Psoas muscle (tissue), 7 donors: ENCODE measurements at regions not wholly inside any gene's neighbourhood (a gene's known extent, or its start where the extent isn't known, plus 50 kb on each side); places are given as distances from the start of the nearest gene placed in this dataset.

ENCODE experiments used
- ATAC-seq, 4 donors: fragments of 200-7000 bp; cut with Tn5 transposase; one replicate each; pipeline ENCODE4 v1.9.1; 2020; ENCODE audit warnings: moderate library complexity in 3 of 4, mild to moderate bottlenecking in 2 of 4
- DNase-seq, 2 donors: peaks; one replicate each; pipeline ENCODE4 v3.0.0-alpha.2; 2020
- H3K27ac ChIP-seq: fragments of 200-600 bp; one replicate; pipeline ENCODE4 v1.8.0; 2022
- H3K27me3 ChIP-seq, 3 donors: fragments of 200-600 bp in 1 of 3; one replicate each; pipeline versions ENCODE4 v1.6.1 to v1.8.0; 2013 to 2022; ENCODE audit warnings: low read length in 2 of 3, mild to moderate bottlenecking in 2 of 3, moderate library complexity in 1 of 3; ENCODE audit not compliant: insufficient read depth in 3 of 3
- H3K36me3 ChIP-seq, 2 donors: fragments of 200-600 bp in 1 of 2; one replicate each; pipeline versions ENCODE4 v1.6.1 to v1.8.0; 2013 to 2022; ENCODE audit warnings: low read depth in 1 of 2, mild to moderate bottlenecking in 1 of 2, moderate library complexity in 1 of 2; ENCODE audit not compliant: insufficient read depth in 1 of 2
- H3K4me1 ChIP-seq: fragments of 200-600 bp; one replicate; pipeline ENCODE4 v1.8.0; 2022
- H3K4me3 ChIP-seq: fragments of 200-600 bp; one replicate; pipeline ENCODE4 v1.8.0; 2022; ENCODE audit warnings: mild to moderate bottlenecking
- H3K9me3 ChIP-seq: fragments of 200-600 bp; one replicate; pipeline ENCODE4 v1.8.0; 2022
- WGBS, 3 donors: extraction: QIAGEN DNeasy Blood & Tissue Kit; methylation state at CpG; one replicate each; pipeline versions ENCODE4 v1.1.6 to v1.1.7; 2013; 5-methylcytosine and 5-hydroxymethylcytosine counted together
- intact Hi-C, 2 donors: fragments of 100-400 bp; cut with DNase I; formaldehyde crosslinking; loops; one replicate each; pipeline versions ENCODE4 v1.11.0 to v1.14.2; 2022
- TF ChIP-seq, protein P1 (sequence below): fragments of 200-600 bp; IDR thresholded peaks from one replicate; pipeline ENCODE4 v1.8.0; 2022; ENCODE audit warnings: antibody characterized with exemption
- donor health status: healthy with polysubstance abuse.
- donor health status: DM: no; HTN: no; CAD: no; lungs with moderate emphysema.
- donor health status: Bipolar disorder and iron deficiency.
- donor health status: healthy.
- donor health status: DM: yes; HTN: yes; CAD: no.
- donor health status: DM: no; HTN: no; CAD: no.
- donor health status: DM: yes; HTN: yes; CAD: no.

DNA sequence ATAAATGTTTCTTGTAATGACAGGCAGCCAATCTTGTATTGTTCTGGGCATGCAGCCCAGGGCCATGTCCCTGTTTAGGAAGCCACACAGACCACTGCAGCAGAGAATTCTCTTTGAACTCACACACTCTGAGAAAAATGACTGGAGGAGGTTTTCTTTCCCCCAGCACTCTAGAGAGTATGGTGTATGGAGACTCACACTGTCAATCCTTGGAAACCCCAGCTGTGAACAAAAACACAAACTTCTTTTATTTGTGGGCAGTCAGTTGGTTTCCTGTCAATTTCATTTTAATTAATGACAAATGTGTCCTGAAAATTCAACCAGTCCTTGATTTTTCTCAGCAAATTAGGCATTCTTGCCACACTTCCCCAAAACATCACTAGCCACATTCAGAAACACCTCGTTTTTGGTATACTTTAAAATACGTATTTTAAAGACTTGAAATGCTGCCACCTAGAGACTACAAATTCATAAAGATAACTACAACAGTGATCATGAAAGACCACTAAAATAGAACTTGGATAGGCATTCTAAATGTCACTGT is 52.9 kb upstream of the UFL1 start:
- H3K27ac ChIP-seq: no peak overlapping the region
- H3K36me3 ChIP-seq: no peaks in the 10 kb centered on the region
- intact Hi-C loops: no loop called here
- no peak overlapping the region for H3K4me3 ChIP-seq
- H3K4me1 ChIP-seq: no peaks in the 10 kb centered on the region
- no peaks in the 10 kb centered on the region for H3K27me3 ChIP-seq
- ATAC-seq (no peak), DNase-seq (no peak)
- H3K9me3 ChIP-seq: no peaks in the 10 kb centered on the region
- 4 to 14% (median 8%) methylated on average over 2 of the region's 2 CpGs for WGBS, 3 donors
- TF ChIP-seq, protein P1, sequence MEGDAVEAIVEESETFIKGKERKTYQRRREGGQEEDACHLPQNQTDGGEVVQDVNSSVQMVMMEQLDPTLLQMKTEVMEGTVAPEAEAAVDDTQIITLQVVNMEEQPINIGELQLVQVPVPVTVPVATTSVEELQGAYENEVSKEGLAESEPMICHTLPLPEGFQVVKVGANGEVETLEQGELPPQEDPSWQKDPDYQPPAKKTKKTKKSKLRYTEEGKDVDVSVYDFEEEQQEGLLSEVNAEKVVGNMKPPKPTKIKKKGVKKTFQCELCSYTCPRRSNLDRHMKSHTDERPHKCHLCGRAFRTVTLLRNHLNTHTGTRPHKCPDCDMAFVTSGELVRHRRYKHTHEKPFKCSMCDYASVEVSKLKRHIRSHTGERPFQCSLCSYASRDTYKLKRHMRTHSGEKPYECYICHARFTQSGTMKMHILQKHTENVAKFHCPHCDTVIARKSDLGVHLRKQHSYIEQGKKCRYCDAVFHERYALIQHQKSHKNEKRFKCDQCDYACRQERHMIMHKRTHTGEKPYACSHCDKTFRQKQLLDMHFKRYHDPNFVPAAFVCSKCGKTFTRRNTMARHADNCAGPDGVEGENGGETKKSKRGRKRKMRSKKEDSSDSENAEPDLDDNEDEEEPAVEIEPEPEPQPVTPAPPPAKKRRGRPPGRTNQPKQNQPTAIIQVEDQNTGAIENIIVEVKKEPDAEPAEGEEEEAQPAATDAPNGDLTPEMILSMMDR: no peak

DNA sequence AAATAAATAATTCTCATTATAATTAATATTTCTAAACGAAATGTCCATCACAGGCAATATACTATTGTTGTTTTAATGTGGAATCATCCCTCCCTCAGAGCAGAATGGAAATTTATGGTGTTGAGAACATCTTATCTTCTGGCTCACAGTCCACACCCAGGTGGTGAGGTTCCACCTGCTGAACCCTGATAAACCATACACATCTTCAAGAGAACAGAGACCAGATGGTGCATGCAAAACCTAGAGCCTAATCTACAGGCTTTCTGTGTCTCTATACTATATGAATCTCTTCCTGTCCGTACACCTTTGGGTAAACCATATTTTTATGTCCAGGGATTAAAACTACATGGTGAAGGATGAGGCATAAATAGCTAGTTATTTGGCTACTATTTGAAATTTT is 52.3 kb upstream of the UFL1 start:
- no peak overlapping the region for H3K4me3 ChIP-seq
- TF ChIP-seq, protein P1: no peak
- no peaks in the 10 kb centered on the region for H3K4me1 ChIP-seq
- H3K9me3 ChIP-seq: no peaks in the 10 kb centered on the region
- no peak overlapping the region for H3K27ac ChIP-seq
- intact Hi-C loops: no loop called here
- WGBS, 3 donors: 54 to 69% (median 57%) methylated on average over 2 of the region's 2 CpGs
- H3K36me3 ChIP-seq: no peaks in the 10 kb centered on the region
- no peak for ATAC-seq
- no peaks in the 10 kb centered on the region for H3K27me3 ChIP-seq
- no peak for DNase-seq

DNA sequence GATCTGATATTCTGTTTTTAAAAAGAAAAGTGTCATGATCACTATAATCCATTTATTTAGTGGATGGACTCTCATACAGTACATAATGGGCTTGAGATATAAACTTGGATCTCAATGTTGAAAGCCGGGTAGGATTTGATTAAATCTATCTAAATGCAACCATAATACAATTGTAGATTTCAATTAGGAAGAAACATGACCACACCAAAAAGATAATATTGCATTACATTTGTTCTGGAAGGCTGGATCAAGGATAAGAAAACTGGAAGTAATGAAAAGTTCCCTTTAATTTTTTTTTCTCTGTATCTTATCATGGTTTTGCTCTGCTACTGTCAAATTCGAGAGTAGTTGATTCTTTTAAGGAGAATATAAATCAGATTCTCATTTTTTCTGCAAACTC is 51.3 kb upstream of the UFL1 start:
- no peak overlapping the region for H3K4me3 ChIP-seq
- 69 to 81% (median 73%) methylated on average over 2 of the region's 2 CpGs for WGBS, 3 donors
- no peak overlapping the region for H3K27ac ChIP-seq
- ATAC-seq (no peak), DNase-seq (no peak)
- intact Hi-C loops: no loop called here
- no peaks in the 10 kb centered on the region for H3K27me3 ChIP-seq
- no peaks in the 10 kb centered on the region for H3K36me3 ChIP-seq
- no peaks in the 10 kb centered on the region for H3K4me1 ChIP-seq
- no peaks in the 10 kb centered on the region for H3K9me3 ChIP-seq
- TF ChIP-seq, protein P1: no peak
